ENCODE measurements at regions not wholly inside any gene's neighbourhood (a gene's known extent, or its start where the extent isn't known, plus 50 kb on each side); places are given as distances from the start of the nearest gene placed in this dataset.
"Not testable (repeated sequence)": the region's sequence is repeated elsewhere in the genome, so short reads cannot be mapped to it uniquely, and the experiment has no call there.

DNA sequence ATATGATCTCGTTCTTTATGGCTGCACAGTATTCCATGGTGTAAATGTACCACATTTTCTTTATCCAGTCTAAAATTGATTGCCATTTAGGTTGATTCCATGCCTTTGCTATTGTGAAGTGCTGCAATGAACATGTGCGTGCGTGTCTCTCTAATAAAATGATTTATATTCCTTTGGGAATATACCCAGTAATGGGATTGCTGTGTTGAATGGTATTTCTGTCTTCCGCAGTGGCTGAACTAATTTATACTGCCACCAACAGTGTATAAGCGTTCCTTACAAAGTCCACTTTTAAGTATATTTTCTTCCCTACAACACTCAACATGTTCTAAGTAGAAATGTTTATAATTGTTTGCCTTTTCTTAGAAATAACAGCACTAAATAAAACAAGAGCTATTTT, 521.9 kb downstream of the DTWD2 start:
- DNase-seq = no peak

DNA sequence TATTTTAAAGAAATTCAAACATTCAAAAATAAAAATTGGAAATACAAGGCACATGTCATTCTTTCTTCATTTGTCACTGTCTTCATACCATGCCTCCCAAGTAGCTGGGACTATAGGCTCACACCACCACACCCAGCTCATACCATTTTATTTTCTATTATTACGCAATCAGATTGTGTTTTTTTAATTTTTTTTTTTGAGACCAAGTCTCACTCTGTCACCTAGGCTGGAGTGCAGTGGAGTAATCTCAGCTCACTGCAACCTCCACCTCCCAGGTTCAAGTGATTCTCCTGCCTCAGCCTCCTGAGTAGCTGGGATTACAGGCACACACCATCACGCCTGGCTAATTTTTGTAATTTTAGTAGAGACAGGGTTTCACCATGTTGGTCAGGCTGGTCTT, 526.1 kb downstream of the DTWD2 start:
- DNase-seq = not testable (repeated sequence)

DNA sequence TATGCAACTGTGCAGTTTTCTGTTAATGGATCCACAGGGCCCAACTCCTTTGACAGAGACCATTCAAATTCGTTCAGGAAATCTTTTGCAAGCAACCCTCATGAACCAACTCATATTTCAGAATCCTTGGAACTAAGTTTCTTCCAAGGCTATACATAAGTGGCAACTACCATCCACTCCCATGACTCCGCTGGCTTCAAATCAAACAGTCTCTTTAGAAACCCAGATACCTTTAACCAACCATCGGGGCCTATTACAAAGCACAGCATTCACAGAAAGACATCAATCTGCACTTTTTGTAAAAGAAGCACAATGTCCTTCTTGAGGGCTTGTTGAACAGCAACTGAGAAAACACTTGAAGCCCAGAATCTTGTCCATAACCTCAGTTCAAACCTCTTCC, 526.9 kb downstream of the DTWD2 start:
- no peak for DNase-seq

DNA sequence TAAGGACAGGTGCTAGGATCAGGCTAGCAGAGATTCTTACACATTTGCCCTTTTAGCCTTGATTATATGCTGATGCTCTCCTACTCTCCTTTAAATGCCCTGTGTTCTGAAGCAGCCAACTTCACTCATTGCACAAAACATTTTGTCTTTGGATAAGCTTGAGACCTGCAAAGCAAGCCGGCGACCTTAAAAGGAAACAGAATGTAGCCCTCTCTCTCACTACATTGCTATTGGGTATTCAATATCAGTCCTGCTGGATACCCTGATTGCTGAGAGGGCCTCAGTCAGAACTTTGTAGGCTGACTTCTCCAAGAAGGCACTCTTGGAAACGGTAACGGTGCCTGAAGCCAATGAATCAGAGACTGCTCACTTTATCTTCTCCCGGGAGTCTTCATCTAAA, 528.9 kb downstream of the DTWD2 start:
- no peak for DNase-seq

DNA sequence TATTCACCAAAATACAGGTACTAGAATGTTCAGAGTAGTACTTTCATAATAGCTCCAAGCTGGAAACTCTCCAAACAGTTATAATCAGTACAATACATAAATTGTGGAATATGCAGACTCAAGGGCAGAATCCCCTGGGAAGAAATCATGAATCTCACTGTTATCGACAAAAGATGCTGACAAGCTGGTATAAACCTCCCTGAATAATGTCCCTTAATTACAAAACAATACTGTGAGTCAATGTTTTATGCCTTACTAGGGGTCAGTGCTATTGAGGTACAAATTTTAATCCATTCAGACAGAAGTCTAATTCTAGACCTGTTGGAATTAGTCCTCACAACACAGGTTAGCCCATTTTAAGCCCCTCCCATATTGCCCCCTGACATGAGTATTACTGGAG, 532.3 kb downstream of the DTWD2 start:
- no peak for DNase-seq

DNA sequence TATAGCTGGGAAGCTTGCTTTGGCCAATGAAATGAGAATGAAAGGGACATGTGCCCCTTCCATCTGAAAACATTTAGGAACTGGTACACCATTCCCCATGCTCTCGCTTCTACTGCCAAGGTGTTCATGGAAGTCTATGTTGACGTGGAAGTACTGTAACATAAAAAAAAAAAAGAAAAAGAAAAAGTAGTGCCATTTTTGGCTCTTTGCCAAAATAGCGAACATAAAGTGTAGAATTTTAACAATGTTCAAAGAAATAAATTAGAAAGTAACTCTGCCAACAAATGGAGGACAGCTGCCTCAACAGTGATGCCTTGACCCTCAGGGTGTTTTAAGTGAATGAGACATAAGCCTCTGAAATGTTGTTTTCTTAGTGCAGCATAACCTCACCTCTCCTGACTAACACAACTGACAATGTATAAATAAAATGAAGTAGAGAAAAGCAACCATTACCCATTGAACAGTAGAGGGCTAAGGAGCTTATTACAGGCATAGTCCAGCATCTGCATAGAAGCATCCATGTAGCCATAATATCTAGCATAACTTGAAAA, 536.6 kb downstream of the DTWD2 start:
- no peak for DNase-seq

DNA sequence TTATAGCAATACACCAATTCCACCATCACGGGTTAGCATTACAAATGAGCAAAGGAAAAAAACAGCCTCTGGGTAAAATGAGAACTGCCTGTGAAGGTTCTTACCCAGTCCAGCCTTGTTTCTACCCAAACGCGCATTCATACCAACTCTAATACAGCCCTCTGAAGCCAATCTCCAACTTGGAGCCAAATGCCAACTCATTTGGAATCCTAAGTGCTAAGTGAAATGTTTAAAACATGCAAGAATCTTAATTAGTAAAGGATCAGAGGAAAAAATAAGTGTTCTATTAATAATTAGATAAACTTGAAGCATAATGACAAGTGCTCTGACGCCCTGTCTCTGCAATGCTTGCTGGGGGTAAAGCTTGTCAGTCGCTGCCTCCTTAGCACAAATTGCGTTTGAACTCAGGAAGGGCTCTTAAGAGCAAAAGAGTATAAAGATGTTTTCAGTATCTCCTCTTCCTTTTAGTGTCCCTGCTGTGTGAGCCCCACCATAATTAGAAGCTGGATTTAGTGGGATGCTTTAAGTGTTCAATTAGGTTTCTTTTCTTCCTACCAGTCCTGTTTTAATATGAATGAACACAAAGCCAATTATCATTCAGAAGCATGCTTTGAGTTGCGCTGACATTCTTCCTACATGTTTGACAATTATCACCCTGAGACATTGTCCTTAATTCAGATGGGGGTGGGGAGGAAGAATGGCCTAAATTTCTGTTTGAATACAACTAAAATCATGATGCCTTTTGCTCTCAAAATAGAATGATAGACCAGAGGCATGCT, 537.6 kb downstream of the DTWD2 start:
- DNase-seq = no peak

DNA sequence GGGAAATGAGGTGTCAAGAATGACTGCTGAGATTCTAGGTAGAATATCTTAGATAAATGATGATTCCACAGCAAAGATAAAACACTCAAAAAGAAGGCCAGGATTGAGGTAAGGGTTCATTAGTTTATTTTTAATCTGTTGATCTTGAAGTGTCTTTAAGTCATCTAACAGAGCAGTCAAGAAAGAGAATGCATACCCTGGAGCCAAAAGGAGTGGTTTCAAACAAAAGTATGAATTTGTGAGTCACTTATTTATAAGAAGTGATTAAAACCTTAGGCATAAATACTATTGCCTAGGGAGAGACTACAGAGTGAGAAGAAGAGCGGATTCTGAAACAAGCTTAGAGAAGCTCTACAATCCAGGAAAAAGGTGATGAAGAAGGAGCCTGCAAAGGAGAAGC, 541.0 kb downstream of the DTWD2 start:
- DNase-seq = no peak

DNA sequence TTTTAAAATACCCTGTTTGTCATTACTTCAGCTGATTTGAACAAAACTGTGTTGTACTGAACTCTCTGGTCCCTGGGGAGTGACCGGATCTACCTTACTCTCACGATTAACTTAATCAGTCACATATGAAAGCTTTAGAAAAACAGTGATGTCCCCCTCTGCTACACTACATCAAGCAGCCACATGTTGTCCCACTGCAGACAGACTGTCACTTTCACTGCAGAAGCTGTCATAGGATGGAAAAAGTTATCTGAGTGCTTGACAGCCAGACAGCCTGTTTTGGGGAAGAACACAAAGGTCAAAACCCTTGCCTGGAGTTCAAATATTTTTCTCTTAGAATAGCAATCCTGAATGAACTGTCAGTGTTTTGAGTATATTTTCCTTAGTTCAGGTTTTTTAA, 546.4 kb downstream of the DTWD2 start:
- no peak for DNase-seq

DNA sequence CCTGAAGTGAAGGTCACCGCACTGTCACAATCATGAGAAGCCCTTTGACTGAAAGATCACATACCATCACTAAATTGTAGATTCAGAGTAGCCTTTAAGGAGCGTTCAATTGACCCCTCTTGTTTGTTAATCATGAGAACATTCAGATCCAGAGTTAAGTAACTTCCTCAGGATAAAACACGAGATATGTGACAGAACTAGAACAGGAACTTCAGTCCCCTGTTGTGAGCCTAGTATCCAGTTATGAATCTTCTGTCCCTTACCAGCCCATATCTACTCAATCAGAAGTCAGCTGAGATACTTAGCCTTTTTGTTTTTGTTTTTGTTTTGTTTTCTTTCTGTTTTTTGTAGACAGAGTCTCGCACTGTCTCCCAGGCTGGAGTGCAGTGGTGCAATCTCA, 547.3 kb downstream of the DTWD2 start:
- DNase-seq = no peak

DNA sequence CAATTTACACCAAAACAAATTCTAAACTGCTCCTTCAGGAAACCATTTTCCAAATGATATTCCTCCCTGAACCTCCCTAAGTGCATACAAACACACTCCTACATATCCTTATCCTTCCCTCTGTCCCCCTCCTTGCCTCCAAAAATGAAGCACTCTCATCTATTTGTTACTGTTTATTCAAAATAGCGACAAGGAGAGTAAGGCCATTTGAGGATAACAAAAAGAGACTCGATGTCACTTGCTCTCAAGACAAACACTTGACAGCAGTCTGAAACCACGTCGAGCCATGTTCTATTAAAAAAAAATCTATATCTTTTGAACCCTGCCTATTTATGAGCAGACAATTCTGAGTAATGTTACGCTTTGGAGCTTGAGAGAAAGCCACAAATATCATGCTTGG, 547.9 kb downstream of the DTWD2 start:
- DNase-seq = no peak

DNA sequence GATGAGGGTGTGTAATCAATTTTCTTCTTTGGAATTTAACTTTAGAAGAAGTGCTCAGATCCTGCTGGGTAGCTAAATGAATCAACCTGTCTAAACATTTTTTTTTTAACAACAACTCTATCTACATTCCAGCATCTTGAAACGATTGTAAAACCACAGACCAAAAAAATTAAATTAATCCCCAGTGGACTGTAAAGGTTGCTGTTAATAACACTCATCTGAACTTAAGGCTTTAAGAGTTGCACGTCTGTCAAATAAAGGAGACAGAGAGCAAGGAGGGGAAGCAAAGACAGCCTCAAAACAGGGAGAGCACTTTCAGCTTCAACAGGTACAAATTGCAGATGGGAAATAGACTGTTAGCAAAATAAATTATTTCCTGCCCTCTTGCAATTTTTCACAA, 548.5 kb downstream of the DTWD2 start:
- DNase-seq = no peak

DNA sequence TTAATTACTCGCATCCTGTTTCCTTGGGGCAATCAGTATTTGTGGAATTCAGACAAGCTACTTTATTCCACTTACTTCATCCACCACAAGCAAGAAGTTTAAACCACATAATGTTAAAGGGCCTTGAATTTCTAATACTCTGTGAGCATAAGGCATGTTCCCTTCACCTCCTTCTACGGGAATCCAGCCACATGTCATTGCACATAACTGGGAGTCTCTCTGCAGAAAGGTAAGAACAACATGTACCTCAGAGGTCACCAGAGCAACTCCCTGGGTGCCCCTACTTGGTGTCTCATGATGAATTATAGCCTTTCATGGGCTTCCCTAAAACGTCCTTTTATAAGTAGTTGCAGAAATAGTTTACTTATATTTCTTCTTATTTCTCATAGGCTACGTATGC, 553.2 kb downstream of the DTWD2 start:
- no peak for DNase-seq

DNA sequence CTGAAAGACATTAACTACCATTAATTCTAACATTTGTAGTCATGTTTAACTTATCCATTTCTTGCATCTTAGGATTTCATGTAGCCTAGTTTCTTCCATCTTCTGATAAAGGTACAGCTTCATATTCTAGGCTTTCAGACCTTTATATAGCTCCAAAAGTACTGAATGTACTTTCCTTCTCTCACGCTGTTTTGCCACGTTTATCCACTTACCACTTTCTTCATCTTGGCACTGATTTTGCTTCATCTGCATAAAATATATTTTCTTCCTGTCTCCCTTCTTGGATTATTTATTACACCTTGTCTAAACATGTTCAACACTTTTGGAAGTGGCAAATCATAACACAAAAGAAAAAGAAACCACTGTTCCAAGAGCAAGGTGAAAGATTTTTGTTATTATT, 553.8 kb downstream of the DTWD2 start:
- no peak for DNase-seq

DNA sequence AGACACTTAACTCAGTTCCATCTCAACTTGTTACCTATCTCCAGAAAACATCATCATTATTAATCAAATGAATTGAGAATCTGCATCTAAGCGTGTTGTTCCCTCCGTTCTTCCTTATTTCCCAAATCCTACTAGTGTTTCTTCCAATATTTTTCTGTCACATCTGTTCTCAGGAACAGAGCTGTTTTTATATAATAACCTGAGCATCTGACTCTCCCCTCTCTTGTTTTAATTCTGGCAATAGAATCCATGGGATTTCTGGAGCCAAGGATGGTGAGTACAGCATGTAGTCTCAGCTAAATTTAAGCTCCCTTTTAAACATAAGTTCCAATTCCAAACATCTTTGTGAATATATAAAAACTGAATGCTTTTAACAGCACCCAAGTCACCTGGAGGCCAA, 558.3 kb downstream of the DTWD2 start:
- no peak for DNase-seq

DNA sequence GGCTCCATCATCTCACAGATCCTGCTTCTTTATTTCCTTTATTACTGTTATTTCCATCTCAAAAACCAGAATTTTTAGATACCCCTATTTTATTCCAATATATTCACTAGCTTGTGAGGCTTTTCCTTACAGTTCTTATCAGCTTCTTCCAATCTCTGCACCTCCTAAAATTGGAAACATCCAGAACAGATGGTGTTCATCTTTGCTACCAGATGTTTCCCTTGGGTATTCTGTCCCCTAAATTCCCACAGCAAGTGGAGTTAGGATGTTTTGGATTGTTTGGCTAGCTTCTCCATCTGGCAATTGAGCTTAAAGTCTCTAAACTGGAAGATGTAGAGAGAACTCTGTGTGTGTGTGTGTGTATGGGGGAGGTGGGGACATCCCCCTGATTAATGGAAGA, 580.4 kb downstream of the DTWD2 start:
- DNase-seq = no peak

DNA sequence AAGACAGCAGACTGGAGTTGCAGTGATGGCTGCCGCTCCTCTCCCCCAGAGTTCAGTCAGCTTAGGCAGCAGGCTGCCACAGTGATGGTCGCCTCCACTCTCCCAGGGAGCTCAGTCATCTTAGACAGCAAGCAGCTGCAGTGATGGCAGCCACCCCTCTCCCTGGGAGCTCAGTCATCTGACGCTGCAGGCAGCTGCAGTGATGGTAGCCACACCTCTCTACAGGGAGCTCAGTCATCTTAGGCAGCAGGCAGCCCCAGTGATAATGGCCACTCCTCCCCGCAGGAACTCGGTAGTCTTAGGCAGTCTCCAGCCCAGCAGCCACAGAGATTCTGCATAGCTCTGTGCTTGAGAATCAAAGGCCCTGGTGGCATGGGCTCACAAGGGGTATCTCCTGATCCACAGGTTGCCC, 582.7 kb downstream of the DTWD2 start:
- no peak for DNase-seq

DNA sequence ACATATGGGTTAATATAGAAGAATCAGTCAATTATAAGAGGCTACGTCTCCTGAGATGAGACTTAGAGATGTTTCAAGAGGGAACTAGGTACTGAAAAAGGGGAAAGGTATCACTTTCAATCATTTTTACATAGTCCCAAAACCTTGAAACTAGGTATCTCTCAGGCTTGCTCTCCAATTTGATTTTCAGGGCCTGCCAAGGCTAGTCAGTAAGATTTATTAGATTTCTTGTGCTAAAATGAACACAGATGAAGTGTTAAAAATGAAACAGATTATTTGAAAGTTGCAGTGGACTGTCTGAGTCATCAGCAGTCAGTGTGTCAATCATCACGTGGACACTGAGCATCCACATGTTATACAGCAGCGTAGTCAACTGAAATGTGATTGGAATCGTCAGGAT, 591.1 kb downstream of the DTWD2 start:
- DNase-seq = no peak

DNA sequence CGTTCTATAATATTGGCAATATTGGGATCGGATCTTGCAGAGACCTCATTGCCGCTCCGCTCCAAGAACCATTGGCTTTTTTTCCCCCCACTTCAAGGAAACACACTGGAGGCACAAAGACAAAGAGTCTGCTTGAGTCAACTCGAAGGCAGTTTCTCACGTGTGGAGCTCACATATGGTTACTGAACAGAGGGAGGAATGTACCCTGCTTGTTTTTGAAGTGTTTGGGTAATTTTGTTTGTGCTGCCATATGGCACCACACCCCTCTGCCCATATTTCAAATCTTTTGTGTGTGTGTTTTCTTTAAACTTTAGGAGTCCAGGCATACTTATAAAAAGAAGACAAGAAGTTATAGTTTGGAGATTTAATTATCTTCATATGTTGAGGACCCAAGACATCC, 595.9 kb downstream of the DTWD2 start:
- DNase-seq = no peak

DNA sequence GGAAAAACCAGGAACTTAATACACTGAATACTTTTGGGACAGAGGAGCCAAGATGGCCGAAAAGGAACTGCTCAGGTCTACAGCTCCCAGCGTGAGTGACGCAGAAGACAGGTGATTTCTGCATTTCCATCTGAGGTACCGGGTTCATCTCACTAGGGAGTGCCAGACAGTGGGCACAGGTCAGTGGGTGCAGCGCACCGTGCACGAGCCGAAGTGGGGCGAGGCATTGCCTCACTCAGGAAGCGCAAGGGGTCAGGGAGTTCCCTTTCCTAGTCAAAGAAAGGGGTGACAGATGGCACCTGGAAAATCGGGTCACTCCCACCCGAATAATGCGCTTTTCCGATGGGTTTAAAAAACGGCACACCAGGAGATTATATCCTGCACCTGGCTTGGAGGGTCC, 605.4 kb downstream of the DTWD2 start:
- not testable (repeated sequence) for DNase-seq

DNA sequence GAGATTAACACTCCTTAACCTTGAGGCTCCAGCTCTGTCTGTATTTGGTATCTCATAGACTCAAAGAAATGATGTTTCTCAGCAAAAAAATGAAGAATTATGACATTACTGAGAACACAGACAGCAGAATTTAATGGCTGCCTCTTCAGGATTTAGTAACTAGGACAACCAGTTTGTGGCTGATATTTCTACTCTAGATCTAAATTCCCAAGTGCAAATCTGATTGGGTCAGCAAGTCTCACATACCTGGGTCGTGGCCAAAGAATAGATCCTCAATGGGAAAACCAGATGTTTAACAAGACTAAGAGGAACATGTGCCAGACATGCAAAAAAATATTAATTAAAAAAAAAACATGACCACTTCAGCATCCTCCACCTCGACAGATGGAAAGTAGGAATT, 608.9 kb downstream of the DTWD2 start:
- DNase-seq = no peak

DNA sequence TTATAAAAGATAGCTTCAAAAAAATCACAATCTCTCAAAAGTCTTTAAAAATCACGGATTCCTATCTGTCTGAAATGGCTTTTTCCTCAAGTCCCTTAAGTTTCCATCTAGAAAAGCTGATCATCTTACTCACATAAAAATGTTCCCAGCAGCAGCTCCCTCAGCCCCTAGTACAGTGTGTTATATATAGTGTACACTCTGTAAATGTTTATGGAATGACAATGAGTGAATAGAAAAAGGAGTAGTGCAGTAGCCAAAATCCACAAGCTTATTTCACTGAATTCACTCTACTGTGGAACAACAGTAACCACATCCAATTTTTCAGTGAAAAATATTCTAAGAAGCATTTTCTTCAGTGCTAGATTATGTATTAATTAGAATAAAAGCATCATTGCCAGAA, 609.4 kb downstream of the DTWD2 start:
- DNase-seq = no peak

DNA sequence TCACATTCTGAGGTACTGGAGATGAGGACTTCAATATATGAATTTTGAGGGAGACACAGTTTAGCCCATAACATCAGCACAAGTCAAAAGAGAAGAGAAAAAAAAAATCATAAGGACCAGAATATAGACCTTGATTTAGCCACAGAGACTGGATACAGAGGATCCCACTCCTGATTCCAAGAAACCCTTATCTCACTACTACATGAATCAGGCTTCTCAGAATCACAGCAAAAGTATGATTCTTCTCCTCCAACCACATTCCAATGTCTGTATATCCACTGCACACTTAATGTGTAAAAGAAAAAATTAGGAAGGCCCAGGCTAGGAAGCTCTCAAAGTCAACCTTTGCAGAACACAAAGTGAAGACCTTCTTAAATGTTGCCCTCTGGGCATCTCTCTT, 610.9 kb downstream of the DTWD2 start:
- DNase-seq = no peak

DNA sequence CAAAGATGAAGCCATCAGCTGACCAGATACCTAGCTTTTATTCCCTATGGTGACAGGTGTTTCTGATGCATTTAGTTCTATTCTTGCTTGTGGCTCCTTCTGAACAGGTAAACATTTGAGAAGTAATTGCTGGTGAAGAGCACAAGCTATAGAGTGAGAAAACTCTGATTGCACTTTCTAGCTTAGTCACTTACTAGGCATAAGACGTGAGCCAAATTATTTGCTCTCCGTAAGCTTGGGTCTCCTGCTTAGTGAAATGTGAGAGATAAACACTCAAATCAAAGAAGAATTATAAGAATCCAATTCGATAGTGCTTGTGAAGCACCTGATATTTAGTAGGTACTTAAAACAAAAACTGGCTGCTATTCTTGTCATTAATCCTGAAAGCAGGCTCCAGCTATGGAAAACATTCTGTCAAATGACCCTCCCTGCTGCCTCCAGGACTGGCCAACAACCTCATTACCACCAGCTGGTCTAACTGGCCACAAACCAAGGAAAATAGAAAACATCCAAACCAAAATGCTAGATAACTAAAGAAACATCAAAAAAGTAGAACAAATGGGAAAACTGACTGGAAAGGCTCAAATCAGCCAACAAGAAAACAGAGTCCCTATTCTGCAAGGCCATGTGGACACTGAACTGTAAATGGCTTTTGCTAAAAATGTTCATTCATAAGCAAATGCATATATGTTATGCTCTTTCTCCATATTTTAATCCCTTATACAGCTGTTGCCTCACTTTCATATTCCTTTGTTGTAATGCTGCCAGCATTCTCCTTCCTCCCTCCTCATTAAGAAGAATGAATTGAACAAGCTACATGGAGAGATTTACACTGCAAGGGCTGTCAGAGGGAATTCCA, 616.1 kb downstream of the DTWD2 start:
- no peak for DNase-seq
